IPS-NIHi7 (cell line): ENCODE measurements at regions not wholly inside any gene's neighbourhood (a gene's known extent, or its start where the extent isn't known, plus 50 kb on each side); places are given as distances from the start of the nearest gene placed in this dataset.

ENCODE experiments used
- DNase-seq: peaks from one replicate; pipeline ENCODE4 v3.0.0; 2012; ENCODE audit warnings: mixed read lengths; ENCODE audit errors: extremely low spot score

DNA sequence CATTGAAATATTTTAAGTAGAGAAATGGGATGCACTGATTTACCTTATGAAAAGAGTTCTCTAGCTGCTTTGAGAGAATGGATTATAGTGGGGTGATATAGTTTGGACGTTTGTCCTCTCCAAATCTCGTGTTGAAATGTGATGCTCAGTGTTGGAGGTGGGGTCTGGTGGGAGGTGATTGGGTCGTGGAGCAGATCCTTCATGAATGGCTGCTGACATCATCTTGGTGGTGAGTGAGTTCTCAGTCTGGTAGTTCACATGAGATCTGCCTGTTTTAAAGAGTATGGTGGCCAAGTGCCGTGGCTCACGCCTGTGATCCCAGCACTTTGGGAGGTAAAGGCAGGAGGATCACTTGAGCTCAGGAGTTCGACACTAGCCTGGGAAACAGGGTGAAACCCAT, 58.7 kb upstream of the SH3RF3 start:
- DNase-seq: no peak

DNA sequence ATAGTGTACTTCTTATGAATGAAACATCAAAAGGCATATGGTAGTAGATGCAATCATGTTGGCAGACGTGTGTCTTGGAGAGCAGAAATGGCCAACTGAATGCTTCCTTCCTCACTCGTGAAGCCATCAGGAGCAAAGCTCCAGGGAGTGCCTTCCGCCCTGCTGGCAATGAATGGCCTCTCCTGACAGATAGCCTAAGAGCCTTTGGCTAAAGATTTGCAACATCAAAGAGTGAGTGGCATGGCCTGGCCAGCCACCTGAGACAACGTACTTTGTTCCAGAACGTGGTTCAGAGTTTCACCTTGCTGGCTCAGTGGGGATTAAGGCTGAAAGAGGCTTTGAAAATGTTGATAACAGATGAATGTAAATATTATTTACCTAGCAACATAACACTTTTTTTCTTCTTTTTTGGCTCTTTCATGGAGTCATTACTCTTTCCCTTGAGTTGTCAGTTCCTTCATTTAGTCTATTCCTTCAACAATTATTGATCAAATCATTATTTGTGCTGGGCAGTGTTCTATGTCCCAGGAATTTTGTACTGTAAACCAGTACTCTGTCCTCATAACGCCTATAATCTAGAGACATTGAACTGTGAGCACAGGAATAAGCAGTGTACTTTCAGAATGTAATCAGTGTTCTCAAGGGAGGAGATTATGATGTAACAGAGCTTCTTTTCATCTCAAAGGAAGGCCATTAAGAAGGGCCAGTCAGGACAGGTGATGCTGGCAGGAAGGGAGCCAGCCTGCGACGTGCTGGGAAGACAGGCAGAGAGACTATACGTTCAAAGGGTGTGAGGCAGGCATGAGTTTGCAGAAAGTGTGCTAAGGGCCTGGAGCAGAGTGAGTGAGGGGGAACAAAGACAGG, 59.4 kb upstream of the SH3RF3 start:
- peak; percentile 64 for DNase-seq

DNA sequence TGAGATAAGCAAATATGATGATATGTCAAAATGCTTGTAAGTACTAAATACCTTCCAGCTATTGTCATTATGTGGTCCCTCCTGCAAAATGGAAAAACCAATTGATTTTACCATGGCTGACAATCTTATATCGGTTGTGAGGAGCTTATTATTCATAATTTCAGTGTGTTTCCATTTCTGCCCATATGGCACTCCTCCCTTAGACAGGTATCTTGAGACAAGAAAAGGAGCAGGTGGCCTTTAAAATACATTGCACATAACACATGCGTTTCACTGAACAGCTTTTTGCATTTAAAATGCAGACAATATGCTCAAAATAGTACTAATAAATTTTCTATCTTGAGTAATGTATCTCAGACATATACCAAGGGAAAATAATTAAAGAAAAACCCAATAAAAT, 60.2 kb upstream of the SH3RF3 start:
- no peak for DNase-seq

DNA sequence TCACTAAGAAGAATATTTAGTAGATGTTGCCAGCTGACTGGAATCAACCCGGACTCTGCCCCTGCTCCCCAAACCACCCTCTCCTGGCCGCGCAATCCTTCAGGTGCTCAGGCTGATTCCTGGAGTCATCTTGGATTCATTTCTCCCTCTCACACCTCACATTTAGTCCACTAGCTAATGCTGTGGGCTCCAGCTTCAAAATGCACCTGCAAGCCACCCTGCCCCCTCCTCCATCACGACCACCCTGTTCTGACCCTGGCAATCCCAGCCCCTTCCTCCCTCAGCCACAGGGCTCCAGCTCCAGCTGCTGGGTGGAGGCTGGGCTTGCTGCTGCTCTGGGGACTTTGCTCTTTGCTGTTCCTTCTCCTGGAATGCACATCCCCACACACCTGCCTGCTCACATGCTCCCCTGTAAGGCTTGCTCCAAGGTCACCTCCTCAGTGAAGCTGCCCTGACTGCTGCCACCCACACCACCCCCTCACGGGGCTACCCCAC, 61.3 kb upstream of the SH3RF3 start:
- no peak for DNase-seq

DNA sequence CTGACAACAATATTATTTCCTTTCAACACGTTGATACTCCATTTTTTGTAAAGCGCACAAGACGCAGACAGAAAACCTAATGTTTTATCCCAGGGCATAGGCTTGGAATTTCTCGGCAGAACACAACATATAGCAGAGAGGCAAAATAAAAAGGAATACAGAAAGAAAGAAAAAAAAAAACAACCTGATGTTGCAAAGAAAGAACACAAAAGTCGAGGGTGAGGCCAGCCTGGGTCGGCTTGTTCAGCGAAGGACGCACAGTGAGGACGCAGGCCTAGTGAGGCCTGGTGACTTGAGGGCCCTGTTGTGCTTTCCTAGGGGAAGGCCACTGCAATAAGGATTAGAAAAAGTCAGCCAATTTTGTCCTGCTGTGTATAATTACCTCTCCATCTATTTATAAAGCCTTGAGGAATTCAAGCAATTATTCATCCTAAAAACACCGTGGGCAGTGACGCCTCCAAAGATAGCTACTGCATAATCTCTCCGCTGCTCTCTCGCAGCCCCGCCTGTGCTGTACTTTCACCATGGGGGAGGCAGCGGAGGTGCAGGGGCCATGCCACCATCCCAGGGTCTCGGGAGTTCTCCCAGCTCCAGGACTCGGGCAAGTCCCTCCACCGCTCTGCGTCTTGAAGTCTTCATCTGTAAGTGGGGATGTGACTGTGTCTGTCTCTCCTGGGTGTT, 61.9 kb upstream of the SH3RF3 start:
- no peak for DNase-seq

DNA sequence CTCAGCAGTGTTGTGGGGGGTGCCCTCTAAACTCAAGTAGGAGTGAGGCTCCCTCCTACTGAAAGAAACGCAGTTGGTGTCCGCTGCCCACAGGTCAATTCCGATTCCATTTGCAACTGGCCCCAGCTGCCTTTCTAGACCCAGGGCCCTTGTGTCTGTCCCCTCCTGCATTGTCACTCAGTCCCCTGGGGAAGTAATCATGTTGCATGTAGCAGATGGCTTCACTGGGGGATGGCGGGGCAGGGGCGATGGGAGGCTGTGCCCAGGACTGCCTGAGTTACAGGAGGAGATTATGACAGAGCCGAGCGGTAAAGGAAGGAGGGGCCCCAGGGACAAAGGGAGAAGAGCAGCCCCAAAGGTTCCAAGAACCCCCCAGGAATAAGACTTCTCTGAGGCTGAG, 62.5 kb upstream of the SH3RF3 start:
- no peak for DNase-seq

DNA sequence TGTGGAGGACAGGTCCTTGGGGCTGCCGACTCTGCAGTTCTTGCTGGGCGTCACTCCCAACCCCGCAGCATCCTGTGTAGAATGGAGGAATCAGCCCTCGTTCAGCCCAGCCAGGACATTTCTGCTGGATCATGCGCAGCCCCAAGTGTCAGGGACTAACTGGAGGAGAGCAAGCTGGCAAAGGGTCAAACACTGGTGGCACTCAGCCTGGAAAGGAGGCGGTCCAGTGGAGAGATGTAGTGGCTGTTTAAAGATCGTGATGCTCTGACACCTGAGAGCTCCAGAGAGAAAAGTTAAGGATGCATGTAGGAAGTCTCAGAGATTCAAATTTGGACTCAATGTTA, 63.6 kb upstream of the SH3RF3 start:
- no peak for DNase-seq

DNA sequence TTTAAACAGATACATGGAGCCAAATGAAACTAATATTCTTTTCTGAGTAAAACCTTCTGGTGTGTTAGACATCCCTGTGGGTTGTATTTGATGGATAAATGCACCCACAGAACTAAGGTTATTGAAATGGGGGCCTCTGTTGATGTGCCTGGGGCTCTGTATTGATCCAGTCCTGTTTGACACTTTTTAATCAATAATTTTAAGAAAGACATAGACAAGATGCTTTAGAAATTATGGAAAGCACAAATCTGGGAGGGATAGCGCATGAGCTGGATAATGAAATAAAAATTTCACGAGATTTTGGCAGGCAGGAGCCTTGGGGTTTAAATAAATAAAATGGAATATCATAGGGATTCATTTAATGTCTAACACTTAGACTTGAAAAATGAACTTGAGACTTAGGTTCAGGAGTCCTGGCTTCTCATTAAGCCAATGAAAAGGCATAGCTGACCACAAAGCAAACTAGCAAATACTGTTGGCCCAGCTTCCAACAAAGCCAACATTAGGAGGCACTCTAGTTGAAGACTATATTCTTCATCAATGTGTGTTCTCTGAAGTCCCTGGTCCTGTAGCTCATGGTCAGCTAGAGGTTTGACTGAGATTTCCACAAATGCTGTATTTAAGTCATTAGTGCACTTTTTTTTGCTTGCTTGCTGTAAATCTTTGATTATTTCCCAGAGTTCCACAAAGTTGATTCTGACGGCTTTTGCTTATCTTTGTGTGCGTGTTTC, 64.2 kb upstream of the SH3RF3 start:
- DNase-seq: no peak

DNA sequence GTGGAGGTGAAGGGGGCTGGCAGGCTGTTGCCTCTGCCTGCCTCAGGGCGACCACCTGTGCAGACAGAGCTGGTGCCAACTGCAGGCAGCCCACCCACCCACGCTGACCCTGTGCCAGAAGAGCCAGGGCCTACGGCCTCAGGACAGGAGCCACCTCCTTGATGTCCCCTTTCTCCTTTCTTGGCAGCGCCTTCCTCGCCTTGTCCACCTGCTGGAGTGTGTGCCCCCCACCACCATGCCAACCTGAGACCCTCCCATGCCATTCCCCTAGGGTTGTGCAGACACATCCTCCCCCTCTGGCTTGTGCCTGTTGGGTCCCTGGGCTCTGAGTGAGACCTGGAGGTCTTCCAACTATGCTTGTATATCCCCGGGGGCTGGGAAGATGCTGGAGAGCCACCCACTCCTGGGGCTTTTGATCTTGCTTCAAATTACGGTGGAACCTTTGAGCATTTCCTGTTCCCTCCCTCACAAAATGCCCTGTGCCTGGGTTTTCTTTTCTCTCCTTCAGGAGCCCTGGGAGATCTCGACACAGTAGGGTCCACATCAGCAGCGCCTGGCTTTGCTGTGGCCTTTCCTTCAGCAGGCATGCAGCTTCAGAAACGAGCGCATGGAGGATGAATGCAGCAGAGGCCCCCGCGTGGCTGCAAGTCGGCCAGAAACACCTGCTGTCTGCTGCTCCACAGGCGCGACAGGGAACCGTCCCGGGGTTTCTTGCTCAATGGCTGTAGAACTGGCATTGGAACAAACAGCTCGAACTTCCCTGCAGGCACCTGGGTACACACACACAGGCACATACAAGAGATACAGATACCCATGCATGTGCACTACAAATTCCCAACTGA, 65.9 kb upstream of the SH3RF3 start:
- DNase-seq: no peak

DNA sequence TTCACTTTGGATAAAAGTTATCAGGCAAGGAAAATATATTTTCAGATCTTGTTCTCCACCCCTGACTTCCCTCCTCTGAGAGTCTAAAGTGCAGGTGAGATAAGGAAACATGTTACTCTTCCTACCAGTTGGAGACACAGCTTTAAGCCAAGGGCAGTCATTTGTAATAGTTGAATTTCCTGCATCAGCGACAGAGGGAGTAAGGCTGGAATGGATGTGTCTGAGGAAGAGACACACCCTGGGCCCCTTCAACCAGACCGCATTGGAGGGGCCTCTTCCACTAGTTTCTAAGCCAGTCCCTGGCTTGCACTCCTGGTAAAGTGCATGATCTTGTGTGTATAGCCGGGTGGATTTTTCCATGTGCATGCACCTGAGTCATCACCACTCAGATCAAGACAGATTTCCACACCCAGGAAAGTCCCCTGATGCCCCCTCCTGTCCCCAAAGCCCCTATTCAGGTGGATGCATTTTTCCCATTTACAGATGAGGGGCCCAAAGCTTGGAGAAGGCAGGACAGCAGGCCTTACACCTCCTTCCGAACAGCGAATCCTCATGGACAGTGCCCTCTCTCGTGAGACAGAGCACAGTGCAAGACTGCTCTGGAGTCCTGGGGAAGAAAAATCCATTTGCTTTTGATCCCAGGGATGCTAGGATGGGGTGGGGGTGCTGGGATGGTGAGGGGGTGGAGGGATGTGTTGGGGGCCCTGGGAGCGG, 66.7 kb upstream of the SH3RF3 start:
- DNase-seq: peak; percentile 50

DNA sequence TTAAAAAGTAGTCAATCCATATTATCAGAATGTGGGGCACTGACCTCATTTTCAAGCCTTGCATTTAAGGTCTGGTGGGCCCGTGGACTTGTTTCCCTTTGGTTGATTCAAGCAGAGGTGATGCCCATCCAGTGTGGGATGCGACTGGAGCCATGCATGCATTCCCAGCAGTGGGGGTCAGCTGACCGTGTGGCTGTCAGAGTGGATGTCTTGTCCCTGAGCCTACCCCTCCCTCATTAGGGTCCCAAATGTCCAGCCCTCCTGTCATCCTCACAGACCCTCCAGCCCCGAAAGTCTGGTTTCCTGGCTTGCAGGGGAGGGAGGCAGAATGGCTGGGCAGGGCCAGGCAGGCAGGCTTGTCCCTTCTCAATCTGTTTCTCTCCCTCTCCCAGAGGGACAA, 67.3 kb upstream of the SH3RF3 start:
- no peak for DNase-seq

DNA sequence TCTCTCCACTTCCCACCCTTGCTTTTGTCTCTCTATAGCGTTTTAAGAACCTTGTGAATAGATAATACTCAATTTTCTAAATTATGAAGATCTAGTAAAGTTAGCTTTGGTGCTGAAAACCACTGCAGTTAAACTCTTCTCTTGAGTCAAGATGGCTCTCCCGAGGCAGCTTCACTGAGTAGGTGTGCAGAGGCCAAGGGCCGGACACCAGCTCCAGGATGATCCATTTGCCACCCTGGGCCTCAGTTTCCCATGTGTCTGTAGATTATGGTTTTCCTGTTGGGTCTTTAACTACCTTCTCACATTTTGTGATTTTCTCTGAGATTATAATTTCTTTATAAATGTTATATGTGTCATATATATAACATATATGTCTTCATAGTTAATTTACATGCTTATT, 68.5 kb upstream of the SH3RF3 start:
- DNase-seq: no peak

DNA sequence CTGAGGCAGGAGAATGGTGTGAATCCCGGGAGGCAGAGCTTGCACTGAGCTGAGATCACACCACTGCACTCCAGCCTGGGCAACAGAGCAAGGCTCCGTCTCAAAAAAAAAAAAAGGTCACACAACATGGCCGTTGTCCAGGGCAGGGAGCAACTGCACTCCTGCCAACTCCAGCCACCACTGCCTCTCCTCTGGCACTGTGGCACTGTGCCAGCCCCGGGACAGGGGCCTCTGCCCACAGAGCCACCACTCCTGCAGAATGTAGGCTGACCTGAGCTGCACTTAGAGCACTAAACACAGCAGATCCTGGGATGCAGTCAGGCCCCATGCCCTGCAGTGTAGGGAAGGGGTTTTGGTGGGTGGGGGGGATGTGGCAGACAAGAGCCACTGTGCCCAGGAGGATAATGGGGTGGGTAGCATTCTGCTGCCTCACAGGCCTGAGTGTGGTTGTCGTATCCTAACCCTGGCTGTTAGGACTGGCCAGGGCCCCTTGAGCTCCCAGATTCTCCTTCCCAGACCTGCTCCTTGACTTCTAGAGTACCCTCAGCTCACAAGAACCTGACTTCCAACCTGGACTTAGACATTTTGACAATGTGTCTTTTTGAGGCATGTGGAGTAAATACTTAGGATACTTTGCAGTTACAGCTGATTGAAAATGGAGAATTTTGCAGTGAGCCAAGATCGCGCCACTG, 69.4 kb upstream of the SH3RF3 start:
- DNase-seq: no peak

DNA sequence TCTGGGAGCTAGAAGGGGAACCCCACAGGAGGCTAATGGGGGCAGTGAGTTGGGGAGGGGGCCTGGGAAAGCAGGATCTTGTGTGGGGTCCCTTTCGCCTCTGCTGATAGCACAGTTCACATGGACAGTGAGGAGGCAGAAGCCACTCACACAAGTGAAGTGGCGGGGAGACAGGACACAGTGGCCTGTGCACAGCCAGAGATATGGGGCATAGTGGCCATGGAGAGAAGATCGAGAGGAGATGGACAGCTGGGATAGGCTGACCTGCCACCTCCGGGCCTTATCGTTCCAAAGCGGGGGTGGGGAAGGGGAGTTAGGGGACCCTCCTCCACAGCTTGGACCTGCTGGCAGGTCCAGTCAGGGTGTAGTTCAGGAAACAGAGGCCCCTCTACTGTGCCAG, 69.8 kb upstream of the EDAR start:
- no peak for DNase-seq

DNA sequence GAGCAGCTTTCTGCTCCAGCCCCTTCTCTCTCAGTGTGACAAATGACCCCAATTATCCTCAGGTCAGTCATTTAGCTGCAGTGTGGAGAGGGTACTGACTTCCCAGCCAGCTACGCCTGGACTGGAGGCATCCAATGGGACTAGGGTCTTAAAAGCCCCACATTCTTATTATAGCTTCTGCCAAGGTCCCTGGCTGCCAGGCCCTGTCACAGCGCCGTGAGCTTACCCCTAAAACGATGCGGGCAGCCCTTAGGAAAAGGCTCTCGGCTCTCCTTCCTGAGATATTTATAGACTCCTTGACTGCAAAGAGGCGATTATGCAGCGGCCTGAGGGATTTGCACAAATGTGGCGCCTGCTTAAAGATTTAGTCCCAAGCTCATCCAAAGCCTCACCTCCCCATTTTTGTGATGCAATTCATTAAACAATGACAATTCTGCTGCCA, 69.2 kb upstream of the EDAR start:
- DNase-seq: no peak

DNA sequence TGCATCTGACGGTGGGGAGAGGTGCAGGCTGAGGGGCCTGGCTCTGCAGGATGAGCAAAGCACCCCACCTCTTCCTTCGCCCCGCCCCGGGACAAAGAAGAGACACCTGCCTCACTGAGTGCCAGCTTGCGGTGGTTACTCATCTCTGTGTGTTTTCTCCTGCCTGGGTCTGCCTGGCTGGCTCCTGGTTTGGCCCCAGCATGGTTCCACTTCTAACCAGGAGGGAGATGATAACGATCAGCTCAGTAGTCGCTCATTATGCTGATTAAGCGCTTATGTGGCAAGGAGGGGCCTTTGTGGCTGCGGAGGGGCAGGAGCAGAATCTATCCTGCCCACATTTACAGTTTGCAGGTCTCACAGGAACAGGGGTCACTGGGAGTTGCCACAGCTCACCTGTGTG, 68.7 kb upstream of the EDAR start:
- DNase-seq: no peak

DNA sequence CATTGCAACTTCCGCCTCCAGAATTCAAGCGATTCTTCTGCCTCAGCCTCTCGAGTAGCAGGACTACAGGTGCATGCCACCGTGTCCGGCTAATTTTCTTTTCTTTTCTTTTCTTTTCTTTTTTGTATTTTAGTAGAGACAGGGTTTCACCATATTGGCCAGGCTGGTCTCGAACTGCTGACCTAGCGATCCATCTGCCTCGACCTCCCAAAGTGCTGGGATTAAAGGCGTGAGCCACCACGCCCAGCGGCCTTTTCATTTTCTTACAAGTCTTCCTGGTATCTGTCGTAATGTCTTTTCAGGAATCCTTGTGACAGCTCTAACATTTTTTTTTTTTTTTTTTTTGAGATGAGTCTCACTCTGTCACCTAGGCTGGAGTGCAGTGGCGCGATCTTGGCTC, 66.4 kb upstream of the EDAR start:
- DNase-seq: no peak

DNA sequence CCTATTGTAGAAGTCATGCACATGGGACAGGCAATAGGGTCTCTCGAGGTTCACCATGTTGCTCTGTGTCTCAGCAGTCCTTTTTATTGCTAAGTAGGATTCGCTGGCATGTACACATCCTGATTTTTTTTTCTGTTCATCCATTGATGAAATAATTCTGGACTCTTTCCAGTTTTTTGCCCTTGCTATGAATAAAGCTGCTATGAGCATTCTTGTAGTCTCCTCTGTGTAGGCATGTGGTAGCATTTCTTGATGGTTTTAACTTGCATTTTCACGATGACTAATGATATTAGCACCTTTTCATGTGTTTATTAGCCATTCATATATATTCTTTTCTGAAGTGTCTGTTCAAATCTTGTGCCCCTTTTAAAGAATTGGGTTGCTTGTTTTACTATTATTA, 65.8 kb upstream of the EDAR start:
- no peak for DNase-seq

DNA sequence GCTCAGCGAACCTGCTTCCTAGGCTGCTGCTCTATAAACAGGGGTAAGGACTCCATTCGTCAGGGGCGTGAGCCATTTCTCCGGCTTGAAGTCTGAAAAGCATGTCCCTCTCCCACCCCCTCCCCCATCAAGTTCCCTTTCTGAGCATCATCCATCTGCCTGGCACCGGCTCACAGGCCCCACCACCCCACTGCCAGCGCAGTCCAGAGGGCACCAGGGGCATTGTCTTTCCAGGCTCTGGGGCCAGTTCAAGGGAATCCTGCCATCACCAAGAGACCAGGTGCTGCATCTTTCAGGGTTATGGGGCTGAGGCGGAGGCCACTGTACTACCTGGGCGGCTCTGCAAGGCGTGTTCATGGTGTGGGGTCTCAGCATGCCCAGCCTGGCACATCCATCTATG, 64.7 kb upstream of the EDAR start:
- no peak for DNase-seq

DNA sequence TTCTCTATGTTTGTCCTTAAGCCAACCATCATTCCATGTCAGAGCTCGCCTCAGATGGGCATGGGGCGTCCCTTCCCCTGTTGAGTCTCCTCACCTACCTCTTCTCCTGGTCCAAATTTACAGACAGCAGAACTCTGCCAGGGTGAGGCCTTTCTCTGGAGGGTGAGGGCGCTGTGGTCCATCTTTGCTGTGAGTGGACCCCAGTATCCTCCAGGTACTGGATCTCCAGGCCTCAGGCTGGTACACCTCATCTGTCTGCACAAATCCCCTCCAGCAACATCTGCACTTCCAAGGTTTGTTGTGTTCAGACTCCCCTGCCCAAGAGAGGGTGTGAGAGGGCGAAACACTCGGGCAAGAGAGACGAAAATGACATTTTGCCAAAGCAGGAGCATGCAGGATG, 63.9 kb upstream of the EDAR start:
- DNase-seq: no peak

DNA sequence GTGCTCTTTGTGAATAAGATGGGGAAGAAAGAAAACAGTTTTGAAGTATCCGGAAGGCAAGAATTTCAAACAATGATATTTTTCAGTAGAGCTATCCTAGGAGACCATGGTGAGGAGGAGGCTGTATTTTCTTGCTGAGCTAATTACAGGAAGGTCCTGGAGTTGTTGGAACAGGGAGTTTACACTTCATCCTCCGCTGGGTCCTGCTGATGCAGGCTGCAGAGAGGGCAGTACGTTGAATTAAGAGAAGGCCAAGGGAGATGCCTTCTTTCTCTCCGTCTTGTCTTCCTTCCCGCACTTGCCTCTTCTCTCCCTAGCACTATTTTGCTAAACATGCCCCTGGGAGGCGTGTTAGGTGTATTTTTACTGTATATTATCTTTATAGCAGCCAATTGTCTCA, 60.0 kb upstream of the EDAR start:
- no peak for DNase-seq
